Peyer's patch (tissue), 4 donors: ENCODE measurements at regions not wholly inside any gene's neighbourhood (a gene's known extent, or its start where the extent isn't known, plus 50 kb on each side); places are given as distances from the start of the nearest gene placed in this dataset.
A peak's percentile ranks its signal among the peaks of the same experiment; 100 is the strongest.

Experiments
- DNase-seq, 3 donors: peaks; one replicate each; pipeline ENCODE4 v3.0.0-alpha.2; 2017 to 2019
- H3K27ac ChIP-seq, 4 donors: fragments of 200-600 bp; sonication (generic); one replicate each; pipeline ENCODE4 v1.5.1; 2016 to 2019
- H3K27me3 ChIP-seq, 2 donors: fragments of 200-600 bp; sonication (generic); one replicate each; pipeline ENCODE4 v1.5.1; 2019
- H3K36me3 ChIP-seq, 3 donors: fragments of 200-600 bp; sonication (generic); one replicate each; pipeline ENCODE4 v1.5.1; 2016 to 2019
- H3K4me1 ChIP-seq, 4 donors: fragments of 200-600 bp; sonication (generic); one replicate each; pipeline ENCODE4 v1.5.1; 2016 to 2019
- H3K4me3 ChIP-seq, 4 donors: fragments of 200-600 bp; sonication (generic); 1 replicate in 3 of 4; 2 replicates in 1 of 4; pipeline ENCODE4 v1.5.1; 2016 to 2019; ENCODE audit warnings: mild to moderate bottlenecking in 1 of 4
- H3K9me3 ChIP-seq, 4 donors: fragments of 200-600 bp; sonication (generic); one replicate each; pipeline ENCODE4 v1.5.1; 2016 to 2019; ENCODE audit warnings: mild to moderate bottlenecking in 1 of 4
- CTCF ChIP-seq, 6 experiments: fragments of 450-650 bp in 4 of 6; fragments of 200-600 bp in 2 of 6; sonication (generic) in 1 of 6; IDR thresholded peaks; one replicate each; pipeline ENCODE4 v1.5.1; 2017 to 2019; ENCODE audit warnings: antibody characterized with exemption in 6 of 6, mild to moderate bottlenecking in 3 of 6, moderate library complexity in 1 of 6
- POLR2A ChIP-seq, 2 donors: fragments of 450-650 bp; IDR thresholded peaks; one replicate each; pipeline ENCODE4 v1.5.1; 2017; ENCODE audit warnings: antibody characterized with exemption in 2 of 2, mild to moderate bottlenecking in 2 of 2, moderate library complexity in 2 of 2

DNA sequence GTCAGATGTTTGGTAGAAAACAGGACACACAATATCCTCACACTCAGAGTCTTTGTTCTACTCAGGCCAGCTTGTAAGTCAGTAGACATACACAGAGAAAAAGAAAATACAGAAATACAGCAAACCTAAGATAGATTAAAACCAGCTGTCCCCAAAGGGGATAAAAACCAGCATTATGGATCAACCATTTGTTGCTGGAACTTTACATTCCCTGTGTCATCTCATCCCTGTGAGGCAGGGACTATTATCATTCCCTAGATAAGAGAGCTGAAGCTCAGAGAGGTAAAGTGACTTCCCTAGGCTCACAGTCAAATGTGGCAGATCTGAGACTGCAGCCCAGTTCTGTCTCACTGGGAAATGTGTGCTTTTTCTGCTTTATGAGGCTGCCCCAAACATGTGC lies 80.7 kb downstream of the DMRTA2 start:
- H3K36me3 ChIP-seq, result no peaks in the 10 kb centered on the region
- no peak for DNase-seq
- H3K27ac ChIP-seq, result no peak overlapping the region
- H3K4me1 ChIP-seq, result no peaks in the 10 kb centered on the region
- H3K4me3 ChIP-seq, result no peak overlapping the region
- no peaks in the 10 kb centered on the region for H3K27me3 ChIP-seq
- TF ChIP-seq CTCF (IDR thresholded peaks at IDR 0.05), result no peak
- TF ChIP-seq POLR2A (IDR thresholded peaks at IDR 0.05), result no peak
- no peaks in the 10 kb centered on the region for H3K9me3 ChIP-seq

GRCh38 chr1:50335036-50335435 lies 88.2 kb downstream of the DMRTA2 start:
- DNase-seq, result no peak
- H3K27me3 ChIP-seq, result no peaks in the 10 kb centered on the region
- no peak overlapping the region for H3K4me3 ChIP-seq
- TF ChIP-seq CTCF (IDR thresholded peaks at IDR 0.05) (no peak), POLR2A (IDR thresholded peaks at IDR 0.05) (no peak)
- no peaks in the 10 kb centered on the region for H3K9me3 ChIP-seq
- no peak overlapping the region for H3K27ac ChIP-seq
- H3K36me3 ChIP-seq, result no peaks in the 10 kb centered on the region
- H3K4me1 ChIP-seq, result peaks cover 0 to 12% (median 3%) of the 10 kb centered on the region in 4 donors

GRCh38 chr1:50333595-50333974 lies 89.7 kb downstream of the DMRTA2 start:
- Histone ChIP-seq H3K4me1 (peaks cover 0 to 12% (median 3%) of the 10 kb centered on the region in 4 donors), H3K27me3 (no peaks in the 10 kb centered on the region), H3K9me3 (no peaks in the 10 kb centered on the region), H3K4me3 (peak overlapping the region in 3 of 4 donors; percentile 34 to 65 (median 55)), H3K36me3 (no peaks in the 10 kb centered on the region), H3K27ac (peak overlapping the region in 1 of 4 donors; percentile 12)
- TF ChIP-seq CTCF (IDR thresholded peaks at IDR 0.05) (peak in 4 of 6 experiments; percentile 40 to 73 (median 66)), POLR2A (IDR thresholded peaks at IDR 0.05) (no peak)
- peak in 2 of 3 donors; percentile 60 to 81 for DNase-seq

GRCh38 chr1:50332941-50333594 lies 90.2 kb downstream of the DMRTA2 start:
- peak overlapping the region in 2 of 4 donors; percentile 12 to 31 for H3K27ac ChIP-seq
- no peak for TF ChIP-seq POLR2A (IDR thresholded peaks at IDR 0.05)
- peak in 5 of 6 experiments; percentile 28 to 94 (median 85) for TF ChIP-seq CTCF (IDR thresholded peaks at IDR 0.05)

GRCh38 chr1:50329332-50329932 lies 93.8 kb downstream of the DMRTA2 start:
- DNase-seq, result peak in 2 of 3 donors; percentile 75 to 89
- Histone ChIP-seq H3K36me3 (no peaks in the 10 kb centered on the region), H3K27me3 (no peaks in the 10 kb centered on the region), H3K9me3 (no peaks in the 10 kb centered on the region), H3K4me1 (peaks cover 0 to 12% (median 3%) of the 10 kb centered on the region in 4 donors), H3K27ac (peak overlapping the region in 1 of 4 donors; percentile 51), H3K4me3 (no peak overlapping the region)
- TF ChIP-seq CTCF (IDR thresholded peaks at IDR 0.05), result no peak
- TF ChIP-seq POLR2A (IDR thresholded peaks at IDR 0.05), result no peak

More at GRCh38 chr1:50332941-50333594, 90.2 kb downstream of the DMRTA2 start:
- no peaks in the 10 kb centered on the region for H3K9me3 ChIP-seq
- no peaks in the 10 kb centered on the region for H3K36me3 ChIP-seq
- H3K4me1 ChIP-seq, result peaks cover 0 to 12% (median 3%) of the 10 kb centered on the region in 4 donors
- no peaks in the 10 kb centered on the region for H3K27me3 ChIP-seq
- DNase-seq, result peak in 2 of 3 donors; percentile 75 to 84
- peak overlapping the region in 3 of 4 donors; percentile 34 to 65 (median 55) for H3K4me3 ChIP-seq
